Esophagus muscularis mucosa (tissue), 3 donors: ENCODE measurements at regions not wholly inside any gene's neighbourhood (a gene's known extent, or its start where the extent isn't known, plus 50 kb on each side); places are given as distances from the start of the nearest gene placed in this dataset.

Experiments used
- CTCF ChIP-seq, 3 experiments: fragments of 200-600 bp in 2 of 3; fragments of 450-650 bp in 1 of 3; sonication (generic) in 2 of 3; IDR thresholded peaks; one replicate each; pipeline ENCODE4 v1.5.1; 2017 to 2019; ENCODE audit warnings: antibody characterized with exemption in 3 of 3, mild to moderate bottlenecking in 2 of 3, moderate library complexity in 1 of 3
- POLR2A ChIP-seq: fragments of 450-650 bp; IDR thresholded peaks from one replicate; pipeline ENCODE4 v1.6.1; 2017; ENCODE audit warnings: antibody characterized with exemption, moderate library complexity, mild to moderate bottlenecking, low read depth

DNA sequence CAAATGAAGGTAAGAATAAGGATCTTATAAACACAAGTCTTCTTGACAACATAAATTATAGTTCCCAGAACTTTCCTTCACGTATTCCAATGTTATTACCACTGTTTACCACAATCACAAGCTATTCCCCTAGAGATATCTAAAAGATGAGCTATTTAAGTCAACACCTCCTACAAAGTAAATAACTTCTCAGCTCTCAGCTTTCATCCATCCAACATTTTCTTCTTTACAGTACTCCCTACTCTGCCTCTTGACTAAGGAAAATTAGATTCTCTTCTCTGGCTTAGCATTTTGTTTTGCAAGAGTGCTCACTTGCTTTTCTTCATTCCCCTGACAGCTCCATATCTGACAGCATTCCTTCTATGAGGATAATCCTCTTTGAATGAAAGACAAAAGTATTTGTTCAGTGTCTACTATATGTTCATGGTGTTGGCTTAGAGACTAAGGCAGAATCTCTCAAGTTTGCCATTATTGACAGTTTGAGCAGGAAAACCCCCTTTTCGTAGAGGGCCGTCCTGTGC, 93.0 kb upstream of the IL6 start:
- TF ChIP-seq CTCF (IDR thresholded peaks at IDR 0.05): no peak
- no peak for TF ChIP-seq POLR2A
